T-cell (primary cell): ENCODE measurements at regions not wholly inside any gene's neighbourhood (a gene's known extent, or its start where the extent isn't known, plus 50 kb on each side); places are given as distances from the start of the nearest gene placed in this dataset.

ENCODE experiments used
- ATAC-seq, 4 experiments: fragments of 200-7000 bp in 3 of 4; fragments of 150-1000 bp in 1 of 4; cut with Tn5 transposase; replicated peaks in 1 of 4; 1 replicate in 3 of 4; 2 replicates in 1 of 4; pipeline ENCODE4 v1.10.0; 2021; ENCODE audit warnings: moderate library complexity in 3 of 4, mild to moderate bottlenecking in 2 of 4, moderate number of reproducible peaks in 1 of 4
- CTCF ChIA-PET, 2 donors: fragments of 300-600 bp; sonication (Branson Sonifier 250); formaldehyde crosslinking; loops; one replicate each; lab custom pipeline; 2022; ENCODE audit warnings: antibody characterized with exemption in 2 of 2; lab: Charles Lee
- POLR2A ChIA-PET, 2 donors: fragments of 300-600 bp; sonication (Branson Sonifier 250); formaldehyde crosslinking; loops; one replicate each; lab custom pipeline; 2022; ENCODE audit warnings: antibody characterized with exemption in 2 of 2; lab: Charles Lee
- DNase-seq, 35 experiments: peaks; one replicate each; pipeline versions ENCODE4 v3.0.0 to v3.0.0-alpha.2; 2013 to 2023
- H3K27ac ChIP-seq: one replicate; pipeline ENCODE4 v1.5.1; 2013; ENCODE audit warnings: low read length
- H3K27me3 ChIP-seq, 2 experiments: replicated peaks in 1 of 2; 1 replicate in 1 of 2; 2 replicates in 1 of 2; pipeline versions ENCODE4 v1.6.1 to v1.7.0; 2013; ENCODE audit warnings: low read length in 1 of 2, mixed read lengths in 1 of 2; ENCODE audit not compliant: control insufficient read depth in 2 of 2, insufficient read depth in 2 of 2; ENCODE audit errors: extremely low read depth in 1 of 2
- H3K36me3 ChIP-seq, 2 donors: 1 replicate in 1 of 2; 2 replicates in 1 of 2; pipeline versions ENCODE4 v1.6.1 to v1.7.0; 2013; ENCODE audit warnings: low read length in 1 of 2; ENCODE audit not compliant: control insufficient read depth in 2 of 2, insufficient read depth in 1 of 2; ENCODE audit errors: extremely low read depth in 1 of 2
- H3K4me1 ChIP-seq, 2 experiments: 1 replicate in 1 of 2; 2 replicates in 1 of 2; pipeline versions ENCODE4 v1.6.1 to v1.7.0; 2013; ENCODE audit warnings: low read length in 2 of 2, mixed read lengths in 1 of 2; ENCODE audit not compliant: insufficient read depth in 2 of 2, control insufficient read depth in 1 of 2; ENCODE audit errors: extremely low read depth in 1 of 2
- H3K4me3 ChIP-seq, 2 donors: 1 replicate in 1 of 2; 2 replicates in 1 of 2; pipeline versions ENCODE4 v1.5.1 to v1.7.0; 2013; ENCODE audit warnings: mild to moderate bottlenecking in 2 of 2, low read length in 1 of 2, moderate library complexity in 1 of 2; ENCODE audit not compliant: control insufficient read depth in 1 of 2; ENCODE audit errors: extremely low read depth in 1 of 2
- H3K9me3 ChIP-seq: 2 replicates; pipeline ENCODE4 v1.7.0; 2013
- H3K27ac Mint-ChIP-seq, 2 donors: one replicate each; pipeline ENCODE4 v1.8.0; 2020 to 2021; ENCODE audit warnings: mild to moderate bottlenecking in 2 of 2, mixed read lengths in 2 of 2
- H3K27me3 Mint-ChIP-seq, 2 donors: one replicate each; pipeline ENCODE4 v1.8.0; 2021 to 2022; ENCODE audit warnings: mixed read lengths in 2 of 2
- H3K36me3 Mint-ChIP-seq: one replicate; pipeline ENCODE4 v1.8.0; 2021; ENCODE audit warnings: mixed read lengths
- H3K4me1 Mint-ChIP-seq, 3 donors: one replicate each; pipeline ENCODE4 v1.8.0; 2020 to 2022; ENCODE audit warnings: mixed read lengths in 3 of 3, mild to moderate bottlenecking in 1 of 3
- H3K4me3 Mint-ChIP-seq, 3 donors: one replicate each; pipeline ENCODE4 v1.8.0; 2020 to 2022; ENCODE audit warnings: mild to moderate bottlenecking in 3 of 3, mixed read lengths in 3 of 3, moderate library complexity in 3 of 3
- H3K9me3 Mint-ChIP-seq, 3 donors: one replicate each; pipeline ENCODE4 v1.8.0; 2020 to 2022; ENCODE audit warnings: mixed read lengths in 3 of 3
- WGBS: methylation state at CpG from one replicate; pipeline ENCODE4 v1.1.5; 2013; ENCODE audit warnings: missing lambda C conversion rate; ENCODE audit not compliant: insufficient coverage; 5-methylcytosine and 5-hydroxymethylcytosine counted together

DNA sequence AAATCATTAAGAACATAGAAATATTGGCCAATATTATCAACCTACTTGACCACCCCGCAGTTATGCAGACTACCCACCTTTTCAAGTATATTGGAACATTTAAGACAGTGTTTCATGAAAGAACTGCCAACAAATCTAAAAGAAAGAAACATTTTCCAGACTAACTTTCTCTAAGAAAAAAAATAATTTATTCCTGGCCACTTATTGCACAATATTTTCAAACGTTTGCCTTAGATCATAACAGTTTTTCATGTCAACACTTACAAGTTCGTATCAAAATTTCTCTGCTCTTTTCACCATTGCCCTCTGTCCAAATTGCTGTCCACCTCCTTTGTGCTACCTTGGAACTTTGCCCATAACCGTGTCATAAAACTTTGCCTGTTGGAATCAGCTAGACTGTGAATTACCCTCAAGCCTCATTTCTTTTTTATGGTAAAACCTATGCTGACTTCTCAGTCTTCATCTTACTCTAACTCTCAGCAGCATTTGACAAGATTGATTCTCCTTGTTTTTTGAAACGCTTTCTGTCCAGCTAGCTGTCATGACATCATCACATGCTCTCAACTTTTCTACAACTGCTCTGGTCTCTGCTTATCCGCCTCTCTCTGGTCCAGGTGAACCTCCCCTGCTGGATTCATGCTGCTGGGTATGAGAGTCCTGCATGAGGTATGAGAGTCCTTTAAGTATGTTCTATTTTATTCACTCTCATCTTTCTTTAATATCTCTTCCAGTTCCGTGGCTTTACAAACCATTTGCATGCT lies 92.8 kb upstream of the CHRM3 start:
- H3K9me3 ChIP-seq, result no peaks in the 10 kb centered on the region
- H3K4me3 ChIP-seq, result no peak overlapping the region
- H3K27ac Mint-ChIP-seq, result no peak overlapping the region
- no peaks in the 10 kb centered on the region for H3K4me1 Mint-ChIP-seq
- CTCF ChIA-PET, result no interaction called here
- peaks cover 9% of the 10 kb centered on the region in 2 donors for H3K27me3 Mint-ChIP-seq
- no peaks in the 10 kb centered on the region for H3K36me3 Mint-ChIP-seq
- POLR2A ChIA-PET, result no interaction called here
- 69% methylated on average over 4 of the region's 7 CpGs for WGBS
- ATAC-seq, result no peak
- peaks cover 0 to 3% (median 0%) of the 10 kb centered on the region in 3 donors for H3K9me3 Mint-ChIP-seq
- H3K36me3 ChIP-seq, result no peaks in the 10 kb centered on the region
- no peak for DNase-seq
- no peaks in the 10 kb centered on the region for H3K4me1 ChIP-seq
- H3K4me3 Mint-ChIP-seq, result no peak overlapping the region
- no peaks in the 10 kb centered on the region for H3K27me3 ChIP-seq
- H3K27ac ChIP-seq, result no peak overlapping the region

- Histone ChIP-seq H3K4me3 (no peak overlapping the region), H3K27ac (no peak overlapping the region), H3K4me1 (no peaks in the 10 kb centered on the region), H3K9me3 (no peaks in the 10 kb centered on the region), H3K36me3 (no peaks in the 10 kb centered on the region), H3K27me3 (no peaks in the 10 kb centered on the region)
- ATAC-seq (no peak), DNase-seq (no peak)
- Mint-ChIP-seq H3K27me3 (peaks cover 8 to 16% of the 10 kb centered on the region in 2 donors), H3K27ac (no peak overlapping the region), H3K9me3 (no peaks in the 10 kb centered on the region), H3K4me1 (no peaks in the 10 kb centered on the region), H3K36me3 (no peaks in the 10 kb centered on the region), H3K4me3 (no peak overlapping the region)
- POLR2A ChIA-PET, result no interaction called here
- CTCF ChIA-PET, result no interaction called here
- 20% methylated on average over 1 of the region's 1 CpG for WGBS
Observed at GRCh38 chr1:239288820-239289554, 97.4 kb upstream of the CHRM3 start.

GRCh38 chr1:239287296-239287695 lies 99.1 kb upstream of the CHRM3 start:
- H3K4me1 Mint-ChIP-seq, result no peaks in the 10 kb centered on the region

GRCh38 chr1:239283216-239283615 lies 103.2 kb upstream of the CHRM3 start:
- POLR2A ChIA-PET, result no interaction called here
- peaks cover 0 to 9% of the 10 kb centered on the region in 2 donors for H3K27me3 Mint-ChIP-seq
- CTCF ChIA-PET, result no interaction called here
- Histone ChIP-seq H3K4me3 (no peak overlapping the region), H3K36me3 (no peaks in the 10 kb centered on the region), H3K9me3 (no peaks in the 10 kb centered on the region), H3K27me3 (no peaks in the 10 kb centered on the region), H3K4me1 (no peaks in the 10 kb centered on the region), H3K27ac (no peak overlapping the region)
- H3K4me1 Mint-ChIP-seq, result no peaks in the 10 kb centered on the region
- H3K36me3 Mint-ChIP-seq, result no peaks in the 10 kb centered on the region
- no peaks in the 10 kb centered on the region for H3K9me3 Mint-ChIP-seq
- no peak overlapping the region for H3K4me3 Mint-ChIP-seq
- DNase-seq, result no peak
- no peak for ATAC-seq
- WGBS, result 0% methylated on average over 1 of the region's 6 CpGs
- H3K27ac Mint-ChIP-seq, result no peak overlapping the region

More at GRCh38 chr1:239287296-239287695, 99.1 kb upstream of the CHRM3 start:
- Histone ChIP-seq H3K27me3 (no peaks in the 10 kb centered on the region), H3K9me3 (no peaks in the 10 kb centered on the region), H3K4me1 (no peaks in the 10 kb centered on the region), H3K36me3 (no peaks in the 10 kb centered on the region), H3K4me3 (no peak overlapping the region), H3K27ac (no peak overlapping the region)
- ATAC-seq (no peak), DNase-seq (no peak)
- CTCF ChIA-PET, result no interaction called here
- Mint-ChIP-seq H3K4me3 (no peak overlapping the region), H3K27me3 (peaks cover 8 to 16% of the 10 kb centered on the region in 2 donors), H3K27ac (no peak overlapping the region), H3K36me3 (no peaks in the 10 kb centered on the region), H3K9me3 (no peaks in the 10 kb centered on the region)
- POLR2A ChIA-PET, result no interaction called here
- no CpG with 5 or more reads among the region's 4 CpGs for WGBS

DNA sequence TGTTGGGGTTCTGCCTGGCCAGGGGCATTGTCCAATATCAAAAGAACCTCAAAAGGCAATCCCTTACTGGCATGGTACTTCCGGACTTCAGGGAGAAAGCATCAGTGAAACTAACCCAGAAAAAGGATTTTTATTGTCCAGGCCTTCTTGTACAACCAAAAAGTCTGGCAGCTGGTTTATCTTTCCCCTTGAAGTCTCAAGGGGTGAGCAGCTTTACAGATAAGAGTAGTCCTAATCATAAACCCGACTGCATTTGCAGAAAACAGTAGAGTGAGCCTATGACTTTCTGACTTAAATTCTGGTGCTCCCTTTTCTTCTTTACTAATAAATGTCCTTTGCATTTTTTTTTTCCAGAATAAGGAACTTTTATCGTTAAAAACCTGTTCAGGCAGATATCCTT lies 104.0 kb upstream of the CHRM3 start:
- Mint-ChIP-seq H3K27ac (no peak overlapping the region), H3K4me1 (no peaks in the 10 kb centered on the region), H3K4me3 (no peak overlapping the region), H3K36me3 (no peaks in the 10 kb centered on the region), H3K27me3 (peaks cover 0 to 9% of the 10 kb centered on the region in 2 donors), H3K9me3 (no peaks in the 10 kb centered on the region)
- DNase-seq (no peak), ATAC-seq (no peak)
- ChIA-PET CTCF (no interaction called here), POLR2A (no interaction called here)
- WGBS, result 68% methylated on average over 3 of the region's 3 CpGs
- Histone ChIP-seq H3K4me1 (no peaks in the 10 kb centered on the region), H3K27ac (no peak overlapping the region), H3K4me3 (no peak overlapping the region), H3K9me3 (no peaks in the 10 kb centered on the region), H3K36me3 (no peaks in the 10 kb centered on the region), H3K27me3 (no peaks in the 10 kb centered on the region)

DNA sequence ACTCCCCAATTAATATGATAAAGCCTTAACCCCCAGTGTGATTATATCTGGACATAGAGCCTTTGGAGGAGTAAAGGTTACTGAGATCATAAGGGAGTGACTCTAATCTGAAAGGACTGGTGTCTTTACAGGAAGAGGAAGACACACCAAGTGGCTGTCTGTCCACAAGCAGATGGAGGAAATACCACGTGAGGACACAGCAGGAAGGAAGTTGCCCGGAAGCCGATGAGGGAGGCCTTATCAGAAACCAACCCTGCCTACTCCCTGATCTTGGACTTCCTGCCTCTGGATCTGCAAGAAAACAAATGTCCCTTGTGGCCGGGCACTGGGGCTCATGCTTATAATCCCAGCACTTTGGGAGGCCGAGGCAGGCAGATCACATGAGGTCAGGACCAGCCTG lies 110.3 kb upstream of the CHRM3 start:
- H3K27ac Mint-ChIP-seq, result no peak overlapping the region
- no peak overlapping the region for H3K27ac ChIP-seq
- no peaks in the 10 kb centered on the region for H3K27me3 ChIP-seq
- DNase-seq (no peak), ATAC-seq (no peak)
- no peak overlapping the region for H3K4me3 ChIP-seq
- ChIA-PET CTCF (no interaction called here), POLR2A (no interaction called here)
- no peaks in the 10 kb centered on the region for H3K9me3 ChIP-seq
- no peaks in the 10 kb centered on the region for H3K27me3 Mint-ChIP-seq
- no peaks in the 10 kb centered on the region for H3K4me1 ChIP-seq
- no peaks in the 10 kb centered on the region for H3K36me3 ChIP-seq
- 56% methylated on average over 2 of the region's 5 CpGs for WGBS
- no peaks in the 10 kb centered on the region for H3K36me3 Mint-ChIP-seq
- no peak overlapping the region for H3K4me3 Mint-ChIP-seq
- no peaks in the 10 kb centered on the region for H3K4me1 Mint-ChIP-seq
- peaks cover 3 to 5% (median 4%) of the 10 kb centered on the region in 3 donors for H3K9me3 Mint-ChIP-seq
